ENCODE measurements at regions not wholly inside any gene's neighbourhood (a gene's known extent, or its start where the extent isn't known, plus 50 kb on each side); places are given as distances from the start of the nearest gene placed in this dataset.

DNA sequence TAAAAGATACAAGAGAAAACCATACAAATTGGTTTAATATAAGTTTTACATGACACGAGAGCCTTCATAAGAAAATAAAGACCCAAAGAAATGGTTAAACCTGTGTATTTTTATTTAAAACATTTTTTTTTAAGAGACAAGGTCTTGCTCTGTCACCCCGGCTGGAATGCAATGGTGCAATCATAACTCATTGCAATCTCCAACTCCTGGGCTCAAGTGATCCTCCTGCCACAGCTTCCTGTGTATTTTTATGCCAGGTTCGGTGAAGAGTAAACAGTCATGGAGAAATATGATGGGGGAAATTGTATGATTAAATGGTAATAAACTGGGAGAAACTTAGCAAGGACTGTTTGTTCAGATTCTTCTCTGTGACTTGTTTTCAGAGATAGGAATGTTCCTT lies 441.0 kb downstream of the TUSC7 start:
- TF ChIP-seq SNAI2 (CRISPR knock-in tag; IDR thresholded peaks at IDR 0.05) (no peak), GLIS3 (CRISPR knock-in tag; IDR thresholded peaks at IDR 0.05) (no peak), BACH2 (CRISPR knock-in tag; IDR thresholded peaks at IDR 0.05; ENCODE audit: borderline replicate concordance) (no peak), ARNTL (CRISPR knock-in tag; IDR thresholded peaks at IDR 0.05; ENCODE audit: borderline replicate concordance, low read depth) (no peak), CSRNP3 (CRISPR knock-in tag; IDR thresholded peaks at IDR 0.05) (no peak), ZC3H10 (CRISPR knock-in tag; IDR thresholded peaks at IDR 0.05) (no peak), CSDC2 (CRISPR knock-in tag; IDR thresholded peaks at IDR 0.05) (no peak), ESRRG (CRISPR knock-in tag; IDR thresholded peaks at IDR 0.05) (no peak), ZNF70 (CRISPR knock-in tag; IDR thresholded peaks at IDR 0.05) (no peak)
- TF ChIP-seq, protein P1, sequence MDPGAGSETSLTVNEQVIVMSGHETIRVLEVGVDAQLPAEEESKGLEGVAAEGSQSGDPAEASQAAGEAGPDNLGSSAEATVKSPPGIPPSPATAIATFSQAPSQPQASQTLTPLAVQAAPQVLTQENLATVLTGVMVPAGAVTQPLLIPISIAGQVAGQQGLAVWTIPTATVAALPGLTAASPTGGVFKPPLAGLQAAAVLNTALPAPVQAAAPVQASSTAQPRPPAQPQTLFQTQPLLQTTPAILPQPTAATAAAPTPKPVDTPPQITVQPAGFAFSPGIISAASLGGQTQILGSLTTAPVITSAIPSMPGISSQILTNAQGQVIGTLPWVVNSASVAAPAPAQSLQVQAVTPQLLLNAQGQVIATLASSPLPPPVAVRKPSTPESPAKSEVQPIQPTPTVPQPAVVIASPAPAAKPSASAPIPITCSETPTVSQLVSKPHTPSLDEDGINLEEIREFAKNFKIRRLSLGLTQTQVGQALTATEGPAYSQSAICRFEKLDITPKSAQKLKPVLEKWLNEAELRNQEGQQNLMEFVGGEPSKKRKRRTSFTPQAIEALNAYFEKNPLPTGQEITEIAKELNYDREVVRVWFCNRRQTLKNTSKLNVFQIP (CRISPR knock-in tag; IDR thresholded peaks at IDR 0.05; ENCODE audit: borderline replicate concordance, low read depth): no peak
- ATAC-seq: no peak

GRCh38 chr3:117160176-117160575 lies 450.6 kb downstream of the TUSC7 start:
- no peak for ATAC-seq
- TF ChIP-seq SNAI2 (CRISPR knock-in tag; IDR thresholded peaks at IDR 0.05) (no peak), TOX (CRISPR knock-in tag; IDR thresholded peaks at IDR 0.05; ENCODE audit: borderline replicate concordance) (no peak), GLIS3 (CRISPR knock-in tag; IDR thresholded peaks at IDR 0.05) (no peak), RARB (CRISPR knock-in tag; IDR thresholded peaks at IDR 0.05) (no peak), ESRRG (CRISPR knock-in tag; IDR thresholded peaks at IDR 0.05) (no peak)

DNA sequence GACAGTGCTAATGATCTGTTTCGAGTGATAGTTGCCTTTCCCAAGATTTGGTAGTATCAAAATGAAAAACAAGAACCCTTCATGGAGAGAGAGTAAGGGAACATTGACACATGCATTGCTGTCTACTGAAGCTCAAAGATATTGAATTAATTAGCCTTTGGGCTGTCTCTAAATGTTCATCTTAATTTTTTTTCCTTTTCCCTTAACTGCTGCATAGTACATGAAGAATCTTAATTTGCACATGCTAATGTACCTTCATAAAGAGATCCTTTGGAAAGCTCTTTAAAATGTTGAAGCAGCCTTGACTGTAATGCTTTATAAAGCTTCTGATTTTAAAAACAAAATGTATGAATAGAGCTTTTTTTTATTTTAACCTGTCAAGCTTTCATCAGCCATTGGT lies 452.2 kb downstream of the TUSC7 start:
- ATAC-seq: no peak
- TF ChIP-seq ZFP30 (CRISPR knock-in tag; IDR thresholded peaks at IDR 0.05) (no peak), ISL1 (CRISPR knock-in tag; IDR thresholded peaks at IDR 0.05) (no peak), ARNTL (CRISPR knock-in tag; IDR thresholded peaks at IDR 0.05; ENCODE audit: borderline replicate concordance, low read depth) (no peak), GLIS3 (CRISPR knock-in tag; IDR thresholded peaks at IDR 0.05) (no peak), BACH2 (CRISPR knock-in tag; IDR thresholded peaks at IDR 0.05; ENCODE audit: borderline replicate concordance) (no peak), CSDC2 (CRISPR knock-in tag; IDR thresholded peaks at IDR 0.05) (no peak), CSRNP3 (CRISPR knock-in tag; IDR thresholded peaks at IDR 0.05) (no peak), ZNF8 (CRISPR knock-in tag; IDR thresholded peaks at IDR 0.05) (no peak), ZC3H10 (CRISPR knock-in tag; IDR thresholded peaks at IDR 0.05) (no peak), ZFP3 (CRISPR knock-in tag; IDR thresholded peaks at IDR 0.05) (no peak), ZNF70 (CRISPR knock-in tag; IDR thresholded peaks at IDR 0.05) (no peak), SNAI2 (CRISPR knock-in tag; IDR thresholded peaks at IDR 0.05) (no peak), ZNF565 (CRISPR knock-in tag; conservative IDR thresholded peaks at IDR 0.05; ENCODE audit: low read depth) (no peak), TCF4 (CRISPR knock-in tag; IDR thresholded peaks at IDR 0.05; ENCODE audit: borderline replicate concordance) (no peak), RARB (CRISPR knock-in tag; IDR thresholded peaks at IDR 0.05) (no peak)
- TF ChIP-seq, protein P1 (CRISPR knock-in tag; IDR thresholded peaks at IDR 0.05; ENCODE audit: borderline replicate concordance, low read depth): no peak
- TF ChIP-seq, protein P2, sequence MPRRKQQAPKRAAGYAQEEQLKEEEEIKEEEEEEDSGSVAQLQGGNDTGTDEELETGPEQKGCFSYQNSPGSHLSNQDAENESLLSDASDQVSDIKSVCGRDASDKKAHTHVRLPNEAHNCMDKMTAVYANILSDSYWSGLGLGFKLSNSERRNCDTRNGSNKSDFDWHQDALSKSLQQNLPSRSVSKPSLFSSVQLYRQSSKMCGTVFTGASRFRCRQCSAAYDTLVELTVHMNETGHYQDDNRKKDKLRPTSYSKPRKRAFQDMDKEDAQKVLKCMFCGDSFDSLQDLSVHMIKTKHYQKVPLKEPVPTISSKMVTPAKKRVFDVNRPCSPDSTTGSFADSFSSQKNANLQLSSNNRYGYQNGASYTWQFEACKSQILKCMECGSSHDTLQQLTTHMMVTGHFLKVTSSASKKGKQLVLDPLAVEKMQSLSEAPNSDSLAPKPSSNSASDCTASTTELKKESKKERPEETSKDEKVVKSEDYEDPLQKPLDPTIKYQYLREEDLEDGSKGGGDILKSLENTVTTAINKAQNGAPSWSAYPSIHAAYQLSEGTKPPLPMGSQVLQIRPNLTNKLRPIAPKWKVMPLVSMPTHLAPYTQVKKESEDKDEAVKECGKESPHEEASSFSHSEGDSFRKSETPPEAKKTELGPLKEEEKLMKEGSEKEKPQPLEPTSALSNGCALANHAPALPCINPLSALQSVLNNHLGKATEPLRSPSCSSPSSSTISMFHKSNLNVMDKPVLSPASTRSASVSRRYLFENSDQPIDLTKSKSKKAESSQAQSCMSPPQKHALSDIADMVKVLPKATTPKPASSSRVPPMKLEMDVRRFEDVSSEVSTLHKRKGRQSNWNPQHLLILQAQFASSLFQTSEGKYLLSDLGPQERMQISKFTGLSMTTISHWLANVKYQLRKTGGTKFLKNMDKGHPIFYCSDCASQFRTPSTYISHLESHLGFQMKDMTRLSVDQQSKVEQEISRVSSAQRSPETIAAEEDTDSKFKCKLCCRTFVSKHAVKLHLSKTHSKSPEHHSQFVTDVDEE (CRISPR knock-in tag; IDR thresholded peaks at IDR 0.05): no peak
- TF ChIP-seq, protein P3, sequence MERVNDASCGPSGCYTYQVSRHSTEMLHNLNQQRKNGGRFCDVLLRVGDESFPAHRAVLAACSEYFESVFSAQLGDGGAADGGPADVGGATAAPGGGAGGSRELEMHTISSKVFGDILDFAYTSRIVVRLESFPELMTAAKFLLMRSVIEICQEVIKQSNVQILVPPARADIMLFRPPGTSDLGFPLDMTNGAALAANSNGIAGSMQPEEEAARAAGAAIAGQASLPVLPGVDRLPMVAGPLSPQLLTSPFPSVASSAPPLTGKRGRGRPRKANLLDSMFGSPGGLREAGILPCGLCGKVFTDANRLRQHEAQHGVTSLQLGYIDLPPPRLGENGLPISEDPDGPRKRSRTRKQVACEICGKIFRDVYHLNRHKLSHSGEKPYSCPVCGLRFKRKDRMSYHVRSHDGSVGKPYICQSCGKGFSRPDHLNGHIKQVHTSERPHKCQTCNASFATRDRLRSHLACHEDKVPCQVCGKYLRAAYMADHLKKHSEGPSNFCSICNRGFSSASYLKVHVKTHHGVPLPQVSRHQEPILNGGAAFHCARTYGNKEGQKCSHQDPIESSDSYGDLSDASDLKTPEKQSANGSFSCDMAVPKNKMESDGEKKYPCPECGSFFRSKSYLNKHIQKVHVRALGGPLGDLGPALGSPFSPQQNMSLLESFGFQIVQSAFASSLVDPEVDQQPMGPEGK (CRISPR knock-in tag; IDR thresholded peaks at IDR 0.05; ENCODE audit: borderline replicate concordance): no peak

Measured in SK-N-SH treated with all-trans-retinoic acid at 6 μM for 48 hours (cell line).